ENCODE measurements at regions not wholly inside any gene's neighbourhood (a gene's known extent, or its start where the extent isn't known, plus 50 kb on each side); places are given as distances from the start of the nearest gene placed in this dataset.

- no peak for DNase-seq
- CTCF ChIA-PET: no interaction called here
- Mint-ChIP-seq H3K4me3 (no peak overlapping the region), H3K27me3 (no peaks in the 10 kb centered on the region), H3K36me3 (ENCODE audit: low read depth) (no peaks in the 10 kb centered on the region), H3K4me1 (ENCODE audit: low read depth) (no peaks in the 10 kb centered on the region), H3K27ac (no peak overlapping the region), H3K9me3 (no peaks in the 10 kb centered on the region)
- POLR2A ChIA-PET: no interaction called here
- no peaks in the 10 kb centered on the region for H3K27me3 ChIP-seq (ENCODE audit: control insufficient read depth in 1 of 2, insufficient read depth in 2 of 2, low read length in 2 of 2)
- H3K4me3 ChIP-seq (ENCODE audit: low read length): no peak overlapping the region
- H3K36me3 ChIP-seq (ENCODE audit: insufficient read depth, low read length): no peaks in the 10 kb centered on the region
- ATAC-seq (ENCODE audit: poor library complexity): no peak
- H3K9me3 ChIP-seq (ENCODE audit: control insufficient read depth in 1 of 2, insufficient read depth in 1 of 2, low read length in 2 of 2): no peaks in the 10 kb centered on the region
- H3K4me1 ChIP-seq (ENCODE audit: insufficient read depth, low read length): no peaks in the 10 kb centered on the region
- intact Hi-C loops (cut with DNase I, micrococcal nuclease): no loop called here
- H3K27ac ChIP-seq (ENCODE audit: low read depth in 1 of 2, low read length in 2 of 2): no peak overlapping the region
- no peak for TF ChIP-seq CTCF (IDR thresholded peaks at IDR 0.05)
These were observed 1073.3 kb downstream of the ADGRL2 start for GRCh38 chr1:82874041-82874440.

- ATAC-seq (ENCODE audit: poor library complexity) (no peak), DNase-seq (no peak)
- no peaks in the 10 kb centered on the region for H3K4me1 Mint-ChIP-seq (ENCODE audit: low read depth)
- Histone ChIP-seq H3K4me3 (ENCODE audit: low read length) (no peak overlapping the region), H3K4me1 (ENCODE audit: insufficient read depth, low read length) (no peaks in the 10 kb centered on the region), H3K27me3 (ENCODE audit: control insufficient read depth in 1 of 2, insufficient read depth in 2 of 2, low read length in 2 of 2) (no peaks in the 10 kb centered on the region), H3K36me3 (ENCODE audit: insufficient read depth, low read length) (no peaks in the 10 kb centered on the region), H3K27ac (ENCODE audit: low read depth in 1 of 2, low read length in 2 of 2) (no peak overlapping the region), H3K9me3 (ENCODE audit: control insufficient read depth in 1 of 2, insufficient read depth in 1 of 2, low read length in 2 of 2) (no peaks in the 10 kb centered on the region)
- no peaks in the 10 kb centered on the region for H3K36me3 Mint-ChIP-seq (ENCODE audit: low read depth)
- no peak overlapping the region for H3K4me3 Mint-ChIP-seq
- no peak for TF ChIP-seq CTCF (IDR thresholded peaks at IDR 0.05)
- ChIA-PET CTCF (no interaction called here), POLR2A (no interaction called here)
- H3K9me3 Mint-ChIP-seq: no peaks in the 10 kb centered on the region
- H3K27ac Mint-ChIP-seq: no peak overlapping the region
- intact Hi-C loops (cut with DNase I, micrococcal nuclease): no loop called here
- H3K27me3 Mint-ChIP-seq: no peaks in the 10 kb centered on the region
These were observed 1069.6 kb downstream of the ADGRL2 start for GRCh38 chr1:82870332-82870731.

- Mint-ChIP-seq H3K27ac (no peak overlapping the region), H3K36me3 (ENCODE audit: low read depth) (no peaks in the 10 kb centered on the region), H3K4me1 (ENCODE audit: low read depth) (no peaks in the 10 kb centered on the region), H3K27me3 (no peaks in the 10 kb centered on the region), H3K9me3 (no peaks in the 10 kb centered on the region), H3K4me3 (no peak overlapping the region)
- H3K4me3 ChIP-seq (ENCODE audit: low read length): no peak overlapping the region
- no peak overlapping the region for H3K27ac ChIP-seq (ENCODE audit: low read depth in 1 of 2, low read length in 2 of 2)
- H3K9me3 ChIP-seq (ENCODE audit: control insufficient read depth in 1 of 2, insufficient read depth in 1 of 2, low read length in 2 of 2): no peaks in the 10 kb centered on the region
- ChIA-PET CTCF (no interaction called here), POLR2A (no interaction called here)
- H3K36me3 ChIP-seq (ENCODE audit: insufficient read depth, low read length): no peaks in the 10 kb centered on the region
- ATAC-seq (ENCODE audit: poor library complexity): no peak
- no peak for DNase-seq
- TF ChIP-seq CTCF (IDR thresholded peaks at IDR 0.05): no peak
- no peaks in the 10 kb centered on the region for H3K4me1 ChIP-seq (ENCODE audit: insufficient read depth, low read length)
- H3K27me3 ChIP-seq (ENCODE audit: control insufficient read depth in 1 of 2, insufficient read depth in 2 of 2, low read length in 2 of 2): no peaks in the 10 kb centered on the region
- intact Hi-C loops (cut with DNase I, micrococcal nuclease): no loop called here
These were observed 1067.0 kb downstream of the ADGRL2 start for GRCh38 chr1:82867781-82868180.
